H7 (cell line): ENCODE measurements at regions not wholly inside any gene's neighbourhood (a gene's known extent, or its start where the extent isn't known, plus 50 kb on each side); places are given as distances from the start of the nearest gene placed in this dataset.

Experiments
- DNase-seq: peaks from one replicate; pipeline ENCODE4 v3.0.0; 2012
- H3K27me3 ChIP-seq: 2 replicates; pipeline ENCODE4 v1.6.0; 2011; ENCODE audit warnings: mild to moderate bottlenecking, low read length; ENCODE audit not compliant: control insufficient read depth, insufficient read depth
- H3K36me3 ChIP-seq: replicated peaks from 2 replicates; pipeline ENCODE4 v1.5.1; 2011; ENCODE audit warnings: low read length; ENCODE audit not compliant: control insufficient read depth, insufficient read depth
- H3K4me3 ChIP-seq: 2 replicates; pipeline ENCODE4 v1.5.1; 2011; ENCODE audit warnings: low read depth, mild to moderate bottlenecking, control low read depth, low read length, moderate library complexity; ENCODE audit not compliant: insufficient read depth

- no peak overlapping the region for H3K4me3 ChIP-seq
- no peak for DNase-seq
- no peaks in the 10 kb centered on the region for H3K27me3 ChIP-seq
- no peaks in the 10 kb centered on the region for H3K36me3 ChIP-seq
These were observed 80.5 kb upstream of the SIX2 start for GRCh38 chr2:45089554-45090261.

- Histone ChIP-seq H3K36me3 (no peaks in the 10 kb centered on the region), H3K4me3 (no peak overlapping the region), H3K27me3 (no peaks in the 10 kb centered on the region)
- DNase-seq, result no peak
These were observed 76.2 kb upstream of the SIX2 start for GRCh38 chr2:45085487-45085886.

- Histone ChIP-seq H3K36me3 (no peaks in the 10 kb centered on the region), H3K27me3 (no peaks in the 10 kb centered on the region), H3K4me3 (no peak overlapping the region)
- no peak for DNase-seq
These were observed 75.2 kb upstream of the SIX2 start for GRCh38 chr2:45084361-45085020.

GRCh38 chr2:45083175-45083574 lies 73.9 kb upstream of the SIX2 start:
- peak; percentile 47 for DNase-seq
- H3K36me3 ChIP-seq, result no peaks in the 10 kb centered on the region
- H3K4me3 ChIP-seq, result no peak overlapping the region
- no peaks in the 10 kb centered on the region for H3K27me3 ChIP-seq

GRCh38 chr2:45074713-45075112 lies 65.5 kb upstream of the SIX2 start:
- Histone ChIP-seq H3K4me3 (no peak overlapping the region), H3K36me3 (no peaks in the 10 kb centered on the region), H3K27me3 (peaks cover 2% of the 10 kb centered on the region; the same call in 1 of the 2 replicates)
- peak; percentile 6 for DNase-seq

- peak; percentile 3 for DNase-seq
These were observed 63.6 kb upstream of the SIX2 start for GRCh38 chr2:45072862-45073237.

GRCh38 chr2:45072064-45072861 lies 63.0 kb upstream of the SIX2 start:
- no peak overlapping the region for H3K4me3 ChIP-seq
- H3K36me3 ChIP-seq, result no peaks in the 10 kb centered on the region
- H3K27me3 ChIP-seq, result peaks cover 2% of the 10 kb centered on the region; the same call in 1 of the 2 replicates
- DNase-seq, result peak; percentile 8

More at GRCh38 chr2:45072862-45073237, 63.6 kb upstream of the SIX2 start:
- peaks cover 2% of the 10 kb centered on the region; the same call in 1 of the 2 replicates for H3K27me3 ChIP-seq
- no peak overlapping the region for H3K4me3 ChIP-seq
- H3K36me3 ChIP-seq, result no peaks in the 10 kb centered on the region

GRCh38 chr2:45070113-45070652 lies 60.9 kb upstream of the SIX2 start:
- H3K4me3 ChIP-seq, result no peak overlapping the region
- peak; percentile 57 for DNase-seq

GRCh38 chr2:45069684-45070083 lies 60.4 kb upstream of the SIX2 start:
- Histone ChIP-seq H3K36me3 (no peaks in the 10 kb centered on the region), H3K4me3 (no peak overlapping the region), H3K27me3 (peaks cover under 1% of the 10 kb centered on the region; the same call in 1 of the 2 replicates)
- DNase-seq, result no peak

More at GRCh38 chr2:45070113-45070652, 60.9 kb upstream of the SIX2 start:
- peaks cover 2% of the 10 kb centered on the region; the same call in 1 of the 2 replicates for H3K27me3 ChIP-seq
- no peaks in the 10 kb centered on the region for H3K36me3 ChIP-seq

GRCh38 chr2:45068571-45069140 lies 59.4 kb upstream of the SIX2 start:
- Histone ChIP-seq H3K27me3 (no peaks in the 10 kb centered on the region), H3K4me3 (no peak overlapping the region), H3K36me3 (no peaks in the 10 kb centered on the region)
- no peak for DNase-seq

GRCh38 chr2:45067859-45068570 lies 58.8 kb upstream of the SIX2 start:
- peak; percentile 63 for DNase-seq
- no peak overlapping the region for H3K4me3 ChIP-seq
- no peaks in the 10 kb centered on the region for H3K36me3 ChIP-seq
- no peaks in the 10 kb centered on the region for H3K27me3 ChIP-seq
